ENCODE measurements at regions not wholly inside any gene's neighbourhood (a gene's known extent, or its start where the extent isn't known, plus 50 kb on each side); places are given as distances from the start of the nearest gene placed in this dataset.

GRCh38 chr4:95959633-95960032 is 119.7 kb downstream of the PDHA2 start (continued):
- TF ChIP-seq REST (IDR thresholded peaks at IDR 0.05; ENCODE audit: unreplicated experiment), result no peak
- no peak for TF ChIP-seq NANOG (IDR thresholded peaks at IDR 0.05; ENCODE audit: borderline replicate concordance)
- no peak for TF ChIP-seq STAT1 (IDR thresholded peaks at IDR 0.05; ENCODE audit: unreplicated experiment)
- no peak for TF ChIP-seq CTCF (conservative IDR thresholded peaks at IDR 0.05; ENCODE audit: low read depth in 2 of 2)
- no peak for TF ChIP-seq POLR2AphosphoS5 (IDR thresholded peaks at IDR 0.05; ENCODE audit: low read depth)

- Histone ChIP-seq H3K4me1 (ENCODE audit: insufficient read depth) (no peaks in the 10 kb centered on the region), H4K20me1 (replicated peaks; ENCODE audit: insufficient read depth) (no peaks in the 10 kb centered on the region), H3K4me3 (no peak overlapping the region), H3K36me3 (ENCODE audit: insufficient read depth) (0 out of 2 replicates have a peak, but pooled peaks cover under 1% of the 10 kb centered on the region), H3K27ac (ENCODE audit: low read depth) (no peak overlapping the region), H2AFZ (no peak overlapping the region), H3F3A (replicated peaks; ENCODE audit: low read depth) (no peaks in the 10 kb centered on the region), H3K79me2 (replicated peaks; ENCODE audit: insufficient read depth) (no peaks in the 10 kb centered on the region), H3K27me3 (ENCODE audit: insufficient read depth) (no peaks in the 10 kb centered on the region), H3K4me2 (no peak overlapping the region), H3K9me2 (ENCODE audit: insufficient read depth) (peaks cover 11% of the 10 kb centered on the region; the same call in 1 of the 2 replicates)
- no peak overlapping the region for H3K27ac Mint-ChIP-seq
- H3K4me1 Mint-ChIP-seq, result no peaks in the 10 kb centered on the region
- ATAC-seq, result no peak
- H3K36me3 Mint-ChIP-seq (ENCODE audit: low read depth), result no peaks in the 10 kb centered on the region
- H3K4me3 Mint-ChIP-seq, result no peak overlapping the region
- DNase-seq (ENCODE audit: low spot score), result peak; percentile 1
- H3K27me3 Mint-ChIP-seq (ENCODE audit: insufficient read depth, low read depth, poor library complexity), result no peaks in the 10 kb centered on the region
- peaks cover 8% of the 10 kb centered on the region for H3K9me3 Mint-ChIP-seq
- TF ChIP-seq ZNF462 (CRISPR knock-in tag; IDR thresholded peaks at IDR 0.05), result no peak
- TF ChIP-seq JUNB (IDR thresholded peaks at IDR 0.05; ENCODE audit: unreplicated experiment), result no peak
- no peak for TF ChIP-seq NANOG (IDR thresholded peaks at IDR 0.05; ENCODE audit: borderline replicate concordance)
- no peak for TF ChIP-seq CTCF (conservative IDR thresholded peaks at IDR 0.05; ENCODE audit: low read depth in 2 of 2)
- no peak for TF ChIP-seq ETS1 (IDR thresholded peaks at IDR 0.05)
- TF ChIP-seq EZH2 (IDR thresholded peaks at IDR 0.05; ENCODE audit: low read depth, unreplicated experiment), result no peak
- no peak for TF ChIP-seq STAT1 (IDR thresholded peaks at IDR 0.05; ENCODE audit: unreplicated experiment)
- no peak for TF ChIP-seq ZNF114 (CRISPR knock-in tag; IDR thresholded peaks at IDR 0.05)
Measured at GRCh38 chr4:95963456-95963855, 123.6 kb downstream of the PDHA2 start.

All from GM23338 (cell line).